ENCODE measurements at regions not wholly inside any gene's neighbourhood (a gene's known extent, or its start where the extent isn't known, plus 50 kb on each side); places are given as distances from the start of the nearest gene placed in this dataset.
"Not testable (repeated sequence)": the region's sequence is repeated elsewhere in the genome, so short reads cannot be mapped to it uniquely, and the experiment has no call there.

- no peak for DNase-seq
Measured at GRCh38 chr2:31736695-31737454, 156.1 kb upstream of the SRD5A2 start.

GRCh38 chr2:31735716-31736115 is 155.0 kb upstream of the SRD5A2 start:
- DNase-seq: no peak

GRCh38 chr2:31729442-31730092 is 148.8 kb upstream of the SRD5A2 start:
- DNase-seq: no peak

GRCh38 chr2:31729065-31729439 is 148.3 kb upstream of the SRD5A2 start:
- no peak for DNase-seq

GRCh38 chr2:31728406-31729064 is 147.8 kb upstream of the SRD5A2 start:
- DNase-seq: no peak

- DNase-seq: no peak
Measured at GRCh38 chr2:31726457-31726856, 145.7 kb upstream of the SRD5A2 start.

- no peak for DNase-seq
Measured at GRCh38 chr2:31725444-31725843, 144.7 kb upstream of the SRD5A2 start.

- DNase-seq: no peak
Measured at GRCh38 chr2:31711737-31712136, 131.0 kb upstream of the SRD5A2 start.

GRCh38 chr2:31710121-31710520 is 129.4 kb upstream of the SRD5A2 start:
- DNase-seq: no peak

- no peak for DNase-seq
Measured at GRCh38 chr2:31707992-31708391, 127.3 kb upstream of the SRD5A2 start.

- no peak for DNase-seq
Measured at GRCh38 chr2:31704561-31705212, 123.9 kb upstream of the SRD5A2 start.

GRCh38 chr2:31703253-31703652 is 122.5 kb upstream of the SRD5A2 start:
- no peak for DNase-seq

GRCh38 chr2:31698722-31699121 is 118.0 kb upstream of the SRD5A2 start:
- DNase-seq: no peak

GRCh38 chr2:31696068-31696467 is 115.3 kb upstream of the SRD5A2 start:
- DNase-seq: no peak

- DNase-seq: no peak
Measured at GRCh38 chr2:31694444-31694843, 113.7 kb upstream of the SRD5A2 start.

GRCh38 chr2:31693882-31694281 is 113.1 kb upstream of the SRD5A2 start:
- no peak for DNase-seq

- DNase-seq: no peak
Measured at GRCh38 chr2:31688282-31688681, 107.5 kb upstream of the SRD5A2 start.

GRCh38 chr2:31683506-31683905 is 102.8 kb upstream of the SRD5A2 start:
- DNase-seq: not testable (repeated sequence)

- no peak for DNase-seq
Measured at GRCh38 chr2:31675485-31675901, 94.8 kb upstream of the SRD5A2 start.

- DNase-seq: no peak
Measured at GRCh38 chr2:31674446-31674845, 93.7 kb upstream of the SRD5A2 start.

- DNase-seq: no peak
Measured at GRCh38 chr2:31666878-31667277, 86.1 kb upstream of the SRD5A2 start.

- no peak for DNase-seq
Measured at GRCh38 chr2:31664949-31665724, 84.4 kb upstream of the SRD5A2 start.

- no peak for DNase-seq
Measured at GRCh38 chr2:31660812-31661335, 80.1 kb upstream of the SRD5A2 start.
